Tibial artery (tissue), 4 donors: ENCODE measurements at regions not wholly inside any gene's neighbourhood (a gene's known extent, or its start where the extent isn't known, plus 50 kb on each side); places are given as distances from the start of the nearest gene placed in this dataset.

Experiments used
- DNase-seq, 2 donors: peaks; one replicate each; pipeline ENCODE4 v3.0.0-alpha.2; 2019
- H3K27ac ChIP-seq, 2 donors: fragments of 200-600 bp; sonication (generic) in 1 of 2; 1 replicate in 1 of 2; 2 replicates in 1 of 2; pipeline ENCODE4 v1.5.1; 2018 to 2019; ENCODE audit warnings: mild to moderate bottlenecking in 1 of 2
- H3K27me3 ChIP-seq, 2 donors: fragments of 200-600 bp; sonication (generic) in 1 of 2; one replicate each; pipeline versions ENCODE4 v1.5.1 to v1.6.0; 2016 to 2019
- H3K36me3 ChIP-seq, 3 donors: fragments of 200-600 bp; sonication (generic) in 2 of 3; one replicate each; pipeline ENCODE4 v1.5.1; 2016 to 2019; ENCODE audit warnings: mild to moderate bottlenecking in 2 of 3
- H3K4me1 ChIP-seq, 4 donors: fragments of 200-600 bp; sonication (generic) in 2 of 4; 1 replicate in 3 of 4; 2 replicates in 1 of 4; pipeline ENCODE4 v1.5.1; 2016 to 2019
- H3K4me3 ChIP-seq, 2 donors: fragments of 200-600 bp; sonication (generic) in 1 of 2; 1 replicate in 1 of 2; 2 replicates in 1 of 2; pipeline ENCODE4 v1.5.1; 2018 to 2019; ENCODE audit warnings: mild to moderate bottlenecking in 2 of 2
- H3K9me3 ChIP-seq, 3 donors: fragments of 200-600 bp; sonication (generic) in 1 of 3; one replicate each; pipeline ENCODE4 v1.5.1; 2016 to 2019
- intact Hi-C: fragments of 100-400 bp; cut with DNase I; formaldehyde crosslinking; loops from one replicate; pipeline ENCODE4 v1.15.0; 2023; ENCODE audit warnings: low total_unique reads
- TF ChIP-seq, protein P1 (sequence below), 2 experiments: fragments of 200-600 bp in 1 of 2; fragments of 450-650 bp in 1 of 2; IDR thresholded peaks; one replicate each; pipeline ENCODE4 v1.5.1; 2017 to 2019; ENCODE audit warnings: antibody characterized with exemption in 2 of 2, mild to moderate bottlenecking in 1 of 2, moderate library complexity in 1 of 2

- DNase-seq = no peak
- TF ChIP-seq, protein P1, sequence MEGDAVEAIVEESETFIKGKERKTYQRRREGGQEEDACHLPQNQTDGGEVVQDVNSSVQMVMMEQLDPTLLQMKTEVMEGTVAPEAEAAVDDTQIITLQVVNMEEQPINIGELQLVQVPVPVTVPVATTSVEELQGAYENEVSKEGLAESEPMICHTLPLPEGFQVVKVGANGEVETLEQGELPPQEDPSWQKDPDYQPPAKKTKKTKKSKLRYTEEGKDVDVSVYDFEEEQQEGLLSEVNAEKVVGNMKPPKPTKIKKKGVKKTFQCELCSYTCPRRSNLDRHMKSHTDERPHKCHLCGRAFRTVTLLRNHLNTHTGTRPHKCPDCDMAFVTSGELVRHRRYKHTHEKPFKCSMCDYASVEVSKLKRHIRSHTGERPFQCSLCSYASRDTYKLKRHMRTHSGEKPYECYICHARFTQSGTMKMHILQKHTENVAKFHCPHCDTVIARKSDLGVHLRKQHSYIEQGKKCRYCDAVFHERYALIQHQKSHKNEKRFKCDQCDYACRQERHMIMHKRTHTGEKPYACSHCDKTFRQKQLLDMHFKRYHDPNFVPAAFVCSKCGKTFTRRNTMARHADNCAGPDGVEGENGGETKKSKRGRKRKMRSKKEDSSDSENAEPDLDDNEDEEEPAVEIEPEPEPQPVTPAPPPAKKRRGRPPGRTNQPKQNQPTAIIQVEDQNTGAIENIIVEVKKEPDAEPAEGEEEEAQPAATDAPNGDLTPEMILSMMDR (IDR thresholded peaks at IDR 0.05) = no peak
- intact Hi-C loops = no loop called here
- H3K27ac ChIP-seq = no peak overlapping the region
- H3K36me3 ChIP-seq = no peaks in the 10 kb centered on the region
- H3K27me3 ChIP-seq = no peaks in the 10 kb centered on the region
- H3K4me3 ChIP-seq = no peak overlapping the region
- no peaks in the 10 kb centered on the region for H3K4me1 ChIP-seq
- no peaks in the 10 kb centered on the region for H3K9me3 ChIP-seq
Measured at GRCh38 chrY:19354061-19354856, 390.3 kb downstream of the KDM5D start.

GRCh38 chrY:19351616-19352015 is 392.9 kb downstream of the KDM5D start:
- Histone ChIP-seq H3K4me3 (no peak overlapping the region), H3K36me3 (no peaks in the 10 kb centered on the region), H3K27ac (no peak overlapping the region), H3K4me1 (no peaks in the 10 kb centered on the region), H3K9me3 (no peaks in the 10 kb centered on the region), H3K27me3 (no peaks in the 10 kb centered on the region)
- DNase-seq = no peak
- intact Hi-C loops = no loop called here
- TF ChIP-seq, protein P1 (IDR thresholded peaks at IDR 0.05) = no peak

- H3K27me3 ChIP-seq = no peaks in the 10 kb centered on the region
- H3K27ac ChIP-seq = no peak overlapping the region
- TF ChIP-seq, protein P1 (IDR thresholded peaks at IDR 0.05) = no peak
- DNase-seq = no peak
- H3K36me3 ChIP-seq = no peaks in the 10 kb centered on the region
- H3K4me3 ChIP-seq = no peak overlapping the region
- H3K4me1 ChIP-seq = no peaks in the 10 kb centered on the region
- intact Hi-C loops = no loop called here
- no peaks in the 10 kb centered on the region for H3K9me3 ChIP-seq
Measured at GRCh38 chrY:19321701-19322100, 422.8 kb downstream of the KDM5D start.

- Histone ChIP-seq H3K27me3 (no peaks in the 10 kb centered on the region), H3K4me1 (no peaks in the 10 kb centered on the region), H3K36me3 (no peaks in the 10 kb centered on the region), H3K4me3 (no peak overlapping the region), H3K27ac (no peak overlapping the region), H3K9me3 (no peaks in the 10 kb centered on the region)
- TF ChIP-seq, protein P1 (IDR thresholded peaks at IDR 0.05) = no peak
- no peak for DNase-seq
- intact Hi-C loops = no loop called here
Measured at GRCh38 chrY:19319135-19319534, 425.4 kb downstream of the KDM5D start.

- Histone ChIP-seq H3K27me3 (no peaks in the 10 kb centered on the region), H3K27ac (no peak overlapping the region), H3K4me1 (no peaks in the 10 kb centered on the region), H3K9me3 (no peaks in the 10 kb centered on the region), H3K4me3 (no peak overlapping the region), H3K36me3 (no peaks in the 10 kb centered on the region)
- no peak for DNase-seq
- intact Hi-C loops = no loop called here
- TF ChIP-seq, protein P1 (IDR thresholded peaks at IDR 0.05) = no peak
Measured at GRCh38 chrY:19317271-19317987, 427.1 kb downstream of the KDM5D start.
